ENCODE measurements at regions not wholly inside any gene's neighbourhood (a gene's known extent, or its start where the extent isn't known, plus 50 kb on each side); places are given as distances from the start of the nearest gene placed in this dataset.
"Not testable (repeated sequence)": the region's sequence is repeated elsewhere in the genome, so short reads cannot be mapped to it uniquely, and the experiment has no call there.

DNA sequence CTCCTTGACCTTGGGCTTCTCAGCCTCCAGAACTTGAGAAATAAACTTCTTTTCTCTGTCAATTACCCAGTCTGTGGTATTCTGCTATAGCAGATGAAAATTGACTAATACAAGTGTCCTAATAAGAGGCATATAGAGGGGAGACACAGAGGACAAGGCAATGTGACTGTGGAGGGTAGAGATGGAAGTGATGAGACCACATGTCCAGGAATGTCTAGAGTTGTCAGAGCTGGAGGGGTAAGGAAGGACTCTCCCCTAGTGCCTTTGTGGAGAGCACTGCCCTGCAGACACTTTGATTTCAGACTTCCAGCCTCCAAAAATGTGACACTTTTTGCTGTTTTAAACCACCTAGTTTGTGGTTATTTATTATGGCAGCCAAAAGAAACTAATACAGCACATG lies 74.4 kb downstream of the ACKR3 start:
- no peak for DNase-seq
- intact Hi-C loops (cut with DNase I; ENCODE audit: low total_unique reads) = no loop called here
- H3K27ac ChIP-seq = peak overlapping the region in 1 of 5 donors; percentile 89

DNA sequence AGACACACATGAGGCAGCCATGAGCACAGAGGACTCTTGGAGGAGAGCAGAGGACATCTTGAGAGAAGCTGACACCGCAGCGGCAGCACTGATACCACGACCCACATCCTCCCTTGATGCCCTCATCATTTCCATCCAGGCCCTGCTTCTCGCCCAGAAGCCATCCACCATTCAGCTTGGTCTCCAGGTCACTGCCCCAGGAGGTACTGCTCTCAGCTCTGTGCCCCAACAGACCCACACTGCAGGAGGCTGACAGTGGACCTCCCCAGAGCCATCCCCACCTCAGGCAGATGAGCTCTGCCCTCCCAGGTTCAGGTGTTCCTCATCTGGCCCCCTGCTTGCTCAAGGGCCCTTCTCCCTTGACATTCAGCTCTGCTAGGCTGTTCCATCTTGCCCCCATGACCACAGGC lies 74.9 kb downstream of the ACKR3 start:
- Histone ChIP-seq H3K4me3 (no peak overlapping the region), H3K4me1 (peaks cover 0 to 26% (median 0%) of the 10 kb centered on the region in 4 donors), H3K27ac (peak overlapping the region in 1 of 5 donors; percentile 89), H3K36me3 (no peaks in the 10 kb centered on the region), H3K27me3 (no peaks in the 10 kb centered on the region), H3K9me3 (peaks cover 0 to 16% (median 4%) of the 10 kb centered on the region in 4 donors)
- DNase-seq = no peak
- 36 to 83% (median 67%) methylated on average over 2 to 4 of the region's 4 CpGs for WGBS, 5 donors
- intact Hi-C loops (cut with DNase I; ENCODE audit: low total_unique reads) = no loop called here
- TF ChIP-seq POLR2A (IDR thresholded peaks at IDR 0.05) (no peak), POLR2AphosphoS5 (IDR thresholded peaks at IDR 0.05) (no peak), EP300 (IDR thresholded peaks at IDR 0.05) (no peak)
- TF ChIP-seq, protein P1, sequence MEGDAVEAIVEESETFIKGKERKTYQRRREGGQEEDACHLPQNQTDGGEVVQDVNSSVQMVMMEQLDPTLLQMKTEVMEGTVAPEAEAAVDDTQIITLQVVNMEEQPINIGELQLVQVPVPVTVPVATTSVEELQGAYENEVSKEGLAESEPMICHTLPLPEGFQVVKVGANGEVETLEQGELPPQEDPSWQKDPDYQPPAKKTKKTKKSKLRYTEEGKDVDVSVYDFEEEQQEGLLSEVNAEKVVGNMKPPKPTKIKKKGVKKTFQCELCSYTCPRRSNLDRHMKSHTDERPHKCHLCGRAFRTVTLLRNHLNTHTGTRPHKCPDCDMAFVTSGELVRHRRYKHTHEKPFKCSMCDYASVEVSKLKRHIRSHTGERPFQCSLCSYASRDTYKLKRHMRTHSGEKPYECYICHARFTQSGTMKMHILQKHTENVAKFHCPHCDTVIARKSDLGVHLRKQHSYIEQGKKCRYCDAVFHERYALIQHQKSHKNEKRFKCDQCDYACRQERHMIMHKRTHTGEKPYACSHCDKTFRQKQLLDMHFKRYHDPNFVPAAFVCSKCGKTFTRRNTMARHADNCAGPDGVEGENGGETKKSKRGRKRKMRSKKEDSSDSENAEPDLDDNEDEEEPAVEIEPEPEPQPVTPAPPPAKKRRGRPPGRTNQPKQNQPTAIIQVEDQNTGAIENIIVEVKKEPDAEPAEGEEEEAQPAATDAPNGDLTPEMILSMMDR (IDR thresholded peaks at IDR 0.05) = no peak

More for the DNA sequence above, 74.4 kb downstream of the ACKR3 start:
- TF ChIP-seq POLR2AphosphoS5 (IDR thresholded peaks at IDR 0.05) = no peak
- no peak for TF ChIP-seq EP300 (IDR thresholded peaks at IDR 0.05)
- TF ChIP-seq POLR2A (IDR thresholded peaks at IDR 0.05) = no peak
- TF ChIP-seq, protein P1 (IDR thresholded peaks at IDR 0.05) = no peak
- Histone ChIP-seq H3K4me1 (peaks cover 0 to 31% (median 0%) of the 10 kb centered on the region in 4 donors), H3K27me3 (no peaks in the 10 kb centered on the region), H3K4me3 (no peak overlapping the region), H3K36me3 (no peaks in the 10 kb centered on the region), H3K9me3 (peaks cover 0 to 16% (median 4%) of the 10 kb centered on the region in 4 donors)

GRCh38 chr2:236645141-236645540 lies 75.5 kb downstream of the ACKR3 start:
- intact Hi-C loops (cut with DNase I; ENCODE audit: low total_unique reads); H3K4me3 ChIP-seq; H3K27me3 ChIP-seq; H3K36me3 ChIP-seq; H3K27ac ChIP-seq; DNase-seq: not testable (repeated sequence)
- H3K4me1 ChIP-seq = peaks cover 0 to 20% (median 0%) of the 10 kb centered on the region in 4 donors
- H3K9me3 ChIP-seq = peaks cover 0 to 16% (median 4%) of the 10 kb centered on the region in 4 donors
- WGBS, 5 donors = 88 to 91% (median 89%) methylated on average over 4 of the region's 4 CpGs

GRCh38 chr2:236646441-236646840 lies 76.8 kb downstream of the ACKR3 start:
- Histone ChIP-seq H3K4me3 (no peak overlapping the region), H3K36me3 (no peaks in the 10 kb centered on the region), H3K4me1 (peaks cover 0 to 15% (median 0%) of the 10 kb centered on the region in 4 donors), H3K27ac (peak overlapping the region in 2 of 5 donors; percentile 24 to 35), H3K27me3 (no peaks in the 10 kb centered on the region), H3K9me3 (peaks cover 0 to 7% (median under 1%) of the 10 kb centered on the region in 4 donors)
- intact Hi-C loops (cut with DNase I; ENCODE audit: low total_unique reads) = no loop called here
- DNase-seq = no peak
- 69 to 90% (median 86%) methylated on average over 3 of the region's 3 CpGs for WGBS, 5 donors
- TF ChIP-seq, protein P1 (IDR thresholded peaks at IDR 0.05) = no peak
- TF ChIP-seq EP300 (IDR thresholded peaks at IDR 0.05) = no peak
- TF ChIP-seq POLR2AphosphoS5 (IDR thresholded peaks at IDR 0.05) = no peak
- TF ChIP-seq POLR2A (IDR thresholded peaks at IDR 0.05) = no peak

DNA sequence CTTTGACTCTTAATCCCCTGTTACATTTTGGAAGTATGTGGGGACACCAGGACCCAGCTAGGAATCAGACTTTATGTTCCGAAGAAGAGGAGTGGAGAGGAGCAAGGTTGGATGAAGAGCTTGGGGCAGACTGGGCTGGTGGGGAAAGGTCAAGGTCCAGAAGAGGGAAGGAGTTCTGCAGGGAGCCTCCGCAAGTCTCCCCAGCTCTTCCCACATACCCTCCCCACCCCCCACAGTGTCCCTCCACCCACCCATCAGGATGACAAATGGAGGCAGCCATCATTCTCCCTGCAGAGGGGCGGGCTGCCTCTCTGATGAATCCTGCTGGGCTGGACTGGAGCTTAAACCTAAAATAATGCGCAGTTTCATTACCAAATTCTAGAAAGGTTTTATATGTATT lies 77.2 kb downstream of the ACKR3 start:
- Histone ChIP-seq H3K9me3 (peaks cover 0 to 2% (median 0%) of the 10 kb centered on the region in 4 donors), H3K27me3 (no peaks in the 10 kb centered on the region), H3K27ac (peak overlapping the region in 2 of 5 donors; percentile 24 to 47), H3K36me3 (no peaks in the 10 kb centered on the region), H3K4me3 (no peak overlapping the region), H3K4me1 (peaks cover 0 to 11% (median 0%) of the 10 kb centered on the region in 4 donors)
- 86 to 96% (median 92%) methylated on average over 4 of the region's 4 CpGs for WGBS, 5 donors
- intact Hi-C loops (cut with DNase I; ENCODE audit: low total_unique reads) = no loop called here
- DNase-seq = no peak
- TF ChIP-seq POLR2A (IDR thresholded peaks at IDR 0.05) (no peak), EP300 (IDR thresholded peaks at IDR 0.05) (no peak), POLR2AphosphoS5 (IDR thresholded peaks at IDR 0.05) (no peak)
- TF ChIP-seq, protein P1 (IDR thresholded peaks at IDR 0.05) = no peak
